ENCODE measurements at regions not wholly inside any gene's neighbourhood (a gene's known extent, or its start where the extent isn't known, plus 50 kb on each side); places are given as distances from the start of the nearest gene placed in this dataset.

DNA sequence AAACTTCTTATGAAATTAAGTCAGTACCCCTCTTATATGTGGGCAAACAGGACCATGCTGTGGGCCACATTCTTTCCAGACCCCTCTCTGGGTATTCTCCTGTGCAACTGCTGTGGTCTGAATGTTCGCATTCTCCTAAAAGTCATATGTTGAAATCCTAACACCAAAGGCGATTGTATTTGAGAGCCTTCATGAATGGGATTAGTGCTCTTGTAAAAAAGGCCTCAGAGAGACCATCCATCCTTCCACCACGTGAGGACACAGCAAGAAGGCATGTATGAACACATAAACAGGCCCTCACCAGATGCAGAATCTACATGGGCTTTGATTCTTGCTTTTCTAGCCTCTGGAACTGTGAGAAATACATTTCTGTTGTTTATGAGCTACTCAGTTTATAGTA is 68.0 kb upstream of the NAALADL2 start:
- TF ChIP-seq POLR2A (IDR thresholded peaks at IDR 0.05; ENCODE audit: low read depth, low read length), result no peak
- no peak for TF ChIP-seq POLR2AphosphoS5 (IDR thresholded peaks at IDR 0.05; ENCODE audit: low read depth, low read length)
- no peak for TF ChIP-seq TAF1 (IDR thresholded peaks at IDR 0.05; ENCODE audit: borderline replicate concordance, low read depth, low read length)

Data from GM12892 (cell line).